SU-DHL-6 (cell line): ENCODE measurements at regions not wholly inside any gene's neighbourhood (a gene's known extent, or its start where the extent isn't known, plus 50 kb on each side); places are given as distances from the start of the nearest gene placed in this dataset.

Experiments
- EZH2phosphoT487 ChIP-seq: fragments of 200-600 bp; sonication (generic), shearing (Covaris generic); conservative IDR thresholded peaks from 2 replicates; pipeline ENCODE4 v1.6.1; 2018; ENCODE audit warnings: mild to moderate bottlenecking, antibody characterized with exemption, low read length, moderate library complexity, mixed read lengths
- TF ChIP-seq, protein P1 (sequence below): fragments of 200-600 bp; sonication (generic); IDR thresholded peaks from one replicate; pipeline ENCODE4 v1.5.1; 2017; ENCODE audit warnings: antibody characterized with exemption, mild to moderate bottlenecking, low read length, moderate library complexity; ENCODE audit not compliant: insufficient read depth, poor library complexity, severe bottlenecking

DNA sequence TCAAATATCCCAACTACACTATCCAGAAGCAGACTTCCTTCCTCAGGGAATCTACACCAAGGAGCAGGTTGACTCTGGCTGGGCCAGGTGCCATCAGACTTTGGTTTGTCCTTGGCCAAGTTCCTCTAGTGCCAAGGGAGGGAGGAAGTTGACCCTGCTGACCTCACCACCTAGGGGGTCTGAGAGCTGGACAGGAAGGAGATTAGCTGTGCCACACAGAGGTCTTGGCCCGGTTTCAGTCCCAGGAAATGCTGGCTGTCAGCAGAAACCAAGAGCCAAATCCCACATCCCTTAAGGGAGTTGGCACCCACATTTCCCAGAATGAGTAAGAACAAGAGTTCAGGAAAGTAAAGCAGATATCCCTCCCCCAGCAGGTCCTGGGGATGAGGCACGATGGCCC is 178.2 kb downstream of the SALL1 start:
- TF ChIP-seq, protein P1, sequence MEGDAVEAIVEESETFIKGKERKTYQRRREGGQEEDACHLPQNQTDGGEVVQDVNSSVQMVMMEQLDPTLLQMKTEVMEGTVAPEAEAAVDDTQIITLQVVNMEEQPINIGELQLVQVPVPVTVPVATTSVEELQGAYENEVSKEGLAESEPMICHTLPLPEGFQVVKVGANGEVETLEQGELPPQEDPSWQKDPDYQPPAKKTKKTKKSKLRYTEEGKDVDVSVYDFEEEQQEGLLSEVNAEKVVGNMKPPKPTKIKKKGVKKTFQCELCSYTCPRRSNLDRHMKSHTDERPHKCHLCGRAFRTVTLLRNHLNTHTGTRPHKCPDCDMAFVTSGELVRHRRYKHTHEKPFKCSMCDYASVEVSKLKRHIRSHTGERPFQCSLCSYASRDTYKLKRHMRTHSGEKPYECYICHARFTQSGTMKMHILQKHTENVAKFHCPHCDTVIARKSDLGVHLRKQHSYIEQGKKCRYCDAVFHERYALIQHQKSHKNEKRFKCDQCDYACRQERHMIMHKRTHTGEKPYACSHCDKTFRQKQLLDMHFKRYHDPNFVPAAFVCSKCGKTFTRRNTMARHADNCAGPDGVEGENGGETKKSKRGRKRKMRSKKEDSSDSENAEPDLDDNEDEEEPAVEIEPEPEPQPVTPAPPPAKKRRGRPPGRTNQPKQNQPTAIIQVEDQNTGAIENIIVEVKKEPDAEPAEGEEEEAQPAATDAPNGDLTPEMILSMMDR: no peak
- no peak for TF ChIP-seq EZH2phosphoT487
